Right lobe of liver (tissue), 4 donors: ENCODE measurements at regions not wholly inside any gene's neighbourhood (a gene's known extent, or its start where the extent isn't known, plus 50 kb on each side); places are given as distances from the start of the nearest gene placed in this dataset.

Experiments used
- CTCF ChIP-seq, 4 donors: fragments of 200-600 bp in 3 of 4; fragments of 450-650 bp in 1 of 4; IDR thresholded peaks; one replicate each; pipeline versions ENCODE4 v1.5.1 to v1.8.0; 2016 to 2022; ENCODE audit warnings: antibody characterized with exemption in 4 of 4, mild to moderate bottlenecking in 2 of 4
- POLR2A ChIP-seq: fragments of 450-650 bp; IDR thresholded peaks from one replicate; pipeline ENCODE4 v1.6.1; 2017; ENCODE audit warnings: antibody characterized with exemption, mild to moderate bottlenecking
- donor health status: DM: no; HTN: no; CAD: no.
- donor health status: DM: no; HTN: no; CAD: no.
- donor health status: DM: no; HTN: yes; CAD: no.

DNA sequence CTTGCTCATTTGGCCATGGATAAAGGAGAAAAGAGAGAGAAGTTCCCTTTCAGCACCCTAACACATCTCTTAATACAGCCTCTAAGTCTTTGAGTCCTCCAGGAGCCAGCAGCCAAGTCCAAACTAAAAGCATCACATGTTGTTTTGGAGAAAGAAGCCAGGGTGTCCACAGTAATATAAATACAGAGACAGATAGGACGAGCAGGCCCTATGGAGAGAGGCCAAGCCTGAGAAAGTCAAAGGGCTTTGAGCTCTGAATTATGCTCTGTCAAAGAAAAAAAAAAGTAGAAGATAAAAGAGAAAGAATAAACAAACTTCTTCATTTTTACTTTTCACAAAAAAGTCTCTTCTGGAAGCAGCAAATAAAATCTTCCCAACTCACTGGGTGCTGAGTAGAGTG, 92.4 kb upstream of the THBS1 start:
- no peak for TF ChIP-seq CTCF (IDR thresholded peaks at IDR 0.05)
- no peak for TF ChIP-seq POLR2A
